Rectal smooth muscle tissue (tissue), 1 donor: ENCODE measurements at regions not wholly inside any gene's neighbourhood (a gene's known extent, or its start where the extent isn't known, plus 50 kb on each side); places are given as distances from the start of the nearest gene placed in this dataset.

ENCODE experiments used
- H3K27ac ChIP-seq: one replicate; pipeline ENCODE4 v1.7.0; 2013; ENCODE audit warnings: low read depth, low read length, inconsistent platforms
- H3K27me3 ChIP-seq: one replicate; pipeline ENCODE4 v1.7.0; 2013; ENCODE audit warnings: low read length; ENCODE audit not compliant: control insufficient read depth, insufficient read depth
- H3K36me3 ChIP-seq: one replicate; pipeline ENCODE4 v1.7.0; 2013; ENCODE audit warnings: low read length; ENCODE audit not compliant: control insufficient read depth, insufficient read depth
- H3K4me1 ChIP-seq: one replicate; pipeline ENCODE4 v1.7.0; 2013; ENCODE audit warnings: low read length; ENCODE audit not compliant: control insufficient read depth, insufficient read depth
- H3K4me3 ChIP-seq: one replicate; pipeline ENCODE4 v1.7.0; 2013; ENCODE audit warnings: low read length
- H3K9ac ChIP-seq: one replicate; pipeline ENCODE4 v1.7.0; 2013; ENCODE audit warnings: low read length

- Histone ChIP-seq H3K4me1 (no peaks in the 10 kb centered on the region), H3K9ac (no peak overlapping the region), H3K36me3 (no peaks in the 10 kb centered on the region), H3K4me3 (no peak overlapping the region), H3K27me3 (no peaks in the 10 kb centered on the region), H3K27ac (no peak overlapping the region)
Observed at GRCh38 chr14:88929656-88930436, 105.4 kb downstream of the TTC8 start.

GRCh38 chr14:88931321-88932110, 107.1 kb downstream of the TTC8 start:
- Histone ChIP-seq H3K9ac (no peak overlapping the region), H3K4me3 (no peak overlapping the region), H3K27ac (no peak overlapping the region), H3K36me3 (no peaks in the 10 kb centered on the region), H3K4me1 (no peaks in the 10 kb centered on the region), H3K27me3 (no peaks in the 10 kb centered on the region)

- Histone ChIP-seq H3K4me3 (no peak overlapping the region), H3K27me3 (no peaks in the 10 kb centered on the region), H3K9ac (no peak overlapping the region), H3K4me1 (no peaks in the 10 kb centered on the region), H3K36me3 (no peaks in the 10 kb centered on the region), H3K27ac (no peak overlapping the region)
Observed at GRCh38 chr14:88933191-88933590, 108.7 kb downstream of the TTC8 start.

- no peaks in the 10 kb centered on the region for H3K4me1 ChIP-seq
- H3K27me3 ChIP-seq = no peaks in the 10 kb centered on the region
- no peaks in the 10 kb centered on the region for H3K36me3 ChIP-seq
- no peak overlapping the region for H3K27ac ChIP-seq
- no peak overlapping the region for H3K4me3 ChIP-seq
- H3K9ac ChIP-seq = no peak overlapping the region
Observed at GRCh38 chr14:88934351-88934806, 109.9 kb downstream of the TTC8 start.

- no peak overlapping the region for H3K27ac ChIP-seq
- H3K4me3 ChIP-seq = no peak overlapping the region
- no peak overlapping the region for H3K9ac ChIP-seq
- no peaks in the 10 kb centered on the region for H3K36me3 ChIP-seq
- H3K27me3 ChIP-seq = no peaks in the 10 kb centered on the region
- no peaks in the 10 kb centered on the region for H3K4me1 ChIP-seq
Observed at GRCh38 chr14:88935083-88935482, 110.6 kb downstream of the TTC8 start.

- Histone ChIP-seq H3K36me3 (no peaks in the 10 kb centered on the region), H3K4me3 (no peak overlapping the region), H3K9ac (no peak overlapping the region), H3K27ac (no peak overlapping the region), H3K4me1 (no peaks in the 10 kb centered on the region), H3K27me3 (no peaks in the 10 kb centered on the region)
Observed at GRCh38 chr14:88937706-88938105, 113.3 kb downstream of the TTC8 start.

- no peaks in the 10 kb centered on the region for H3K36me3 ChIP-seq
- no peak overlapping the region for H3K4me3 ChIP-seq
- H3K9ac ChIP-seq = no peak overlapping the region
- no peaks in the 10 kb centered on the region for H3K4me1 ChIP-seq
- no peaks in the 10 kb centered on the region for H3K27me3 ChIP-seq
- no peak overlapping the region for H3K27ac ChIP-seq
Observed at GRCh38 chr14:88940671-88941070, 116.2 kb downstream of the TTC8 start.

- H3K9ac ChIP-seq = no peak overlapping the region
- H3K4me1 ChIP-seq = no peaks in the 10 kb centered on the region
- no peaks in the 10 kb centered on the region for H3K36me3 ChIP-seq
- H3K27me3 ChIP-seq = no peaks in the 10 kb centered on the region
- H3K27ac ChIP-seq = no peak overlapping the region
- no peak overlapping the region for H3K4me3 ChIP-seq
Observed at GRCh38 chr14:88941414-88941813, 117.0 kb downstream of the TTC8 start.

GRCh38 chr14:88947646-88948598, 123.5 kb downstream of the TTC8 start:
- Histone ChIP-seq H3K27ac (no peak overlapping the region), H3K4me3 (no peak overlapping the region), H3K4me1 (no peaks in the 10 kb centered on the region), H3K9ac (no peak overlapping the region), H3K27me3 (no peaks in the 10 kb centered on the region), H3K36me3 (no peaks in the 10 kb centered on the region)

GRCh38 chr14:88950069-88950468, 125.6 kb downstream of the TTC8 start:
- Histone ChIP-seq H3K36me3 (no peaks in the 10 kb centered on the region), H3K27ac (no peak overlapping the region), H3K4me3 (no peak overlapping the region), H3K9ac (no peak overlapping the region), H3K27me3 (no peaks in the 10 kb centered on the region), H3K4me1 (no peaks in the 10 kb centered on the region)

- Histone ChIP-seq H3K4me1 (no peaks in the 10 kb centered on the region), H3K27ac (no peak overlapping the region), H3K36me3 (no peaks in the 10 kb centered on the region), H3K9ac (no peak overlapping the region), H3K4me3 (no peak overlapping the region), H3K27me3 (no peaks in the 10 kb centered on the region)
Observed at GRCh38 chr14:88951370-88951769, 126.9 kb downstream of the TTC8 start.

- no peak overlapping the region for H3K27ac ChIP-seq
- H3K27me3 ChIP-seq = no peaks in the 10 kb centered on the region
- no peaks in the 10 kb centered on the region for H3K4me1 ChIP-seq
- no peaks in the 10 kb centered on the region for H3K36me3 ChIP-seq
- no peak overlapping the region for H3K4me3 ChIP-seq
- no peak overlapping the region for H3K9ac ChIP-seq
Observed at GRCh38 chr14:88952901-88953300, 128.4 kb downstream of the TTC8 start.
